ENCODE measurements at regions not wholly inside any gene's neighbourhood (a gene's known extent, or its start where the extent isn't known, plus 50 kb on each side); places are given as distances from the start of the nearest gene placed in this dataset.

DNA sequence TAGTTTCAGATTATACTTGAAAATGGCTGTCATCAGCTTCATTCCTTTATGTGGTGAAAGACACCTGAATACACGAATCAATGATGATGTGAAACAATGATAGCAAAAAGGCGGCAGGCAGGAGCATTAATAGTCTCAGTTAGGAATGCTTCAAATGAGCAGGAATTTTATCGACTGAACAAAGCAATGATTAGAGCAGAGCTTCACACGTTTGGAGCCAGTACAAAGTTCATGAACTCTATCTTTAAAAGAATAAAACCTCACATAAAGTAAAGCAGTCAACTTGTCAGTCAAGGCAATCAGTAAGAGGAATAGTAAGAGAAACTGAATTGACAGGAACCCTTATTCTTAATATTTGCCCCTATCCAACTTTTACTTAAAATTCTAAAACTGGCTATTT is 78.4 kb upstream of the SERTAD2 start:
- TF ChIP-seq EZH2phosphoT487 (IDR thresholded peaks at IDR 0.05; ENCODE audit: low read depth) (no peak), CTCF (IDR thresholded peaks at IDR 0.05; ENCODE audit: low read depth, low read length) (no peak)
